B cell (primary cell): ENCODE measurements at regions not wholly inside any gene's neighbourhood (a gene's known extent, or its start where the extent isn't known, plus 50 kb on each side); places are given as distances from the start of the nearest gene placed in this dataset.

ENCODE experiments used
- ATAC-seq: fragments of 200-7000 bp; cut with Tn5 transposase; one replicate; pipeline ENCODE4 v1.10.0; 2021; ENCODE audit warnings: low read depth, mild to moderate bottlenecking, moderate number of reproducible peaks, moderate library complexity
- CTCF ChIA-PET: fragments of 350-600 bp; sonication (Branson Sonifier 250); formaldehyde crosslinking; loops from one replicate; lab custom pipeline; 2021; ENCODE audit warnings: antibody characterized with exemption, inconsistent platforms; lab: Charles Lee
- POLR2A ChIA-PET: fragments of 350-600 bp; sonication (Branson Sonifier 250); formaldehyde crosslinking; loops from one replicate; lab custom pipeline; 2021; ENCODE audit warnings: antibody characterized with exemption; lab: Charles Lee
- DNase-seq: peaks from one replicate; pipeline ENCODE4 v3.0.0; 2013
- H2AFZ ChIP-seq: 2 replicates; pipeline ENCODE4 v1.6.1; 2012; ENCODE audit warnings: mild to moderate bottlenecking, low read depth, low read length; ENCODE audit not compliant: insufficient read depth, poor library complexity, severe bottlenecking
- H3K27ac ChIP-seq, 2 donors: 1 replicate in 1 of 2; 2 replicates in 1 of 2; pipeline ENCODE4 v1.5.1; 2012 to 2013; ENCODE audit warnings: low read length in 2 of 2, mild to moderate bottlenecking in 2 of 2, moderate library complexity in 1 of 2
- H3K27me3 ChIP-seq, 4 experiments: fragments of 200-600 bp in 1 of 4; sonication (generic) in 1 of 4; replicated peaks in 1 of 4; 1 replicate in 2 of 4; 2 replicates in 2 of 4; pipeline versions ENCODE4 v1.6.1 to v1.7.0; 2013 to 2016; ENCODE audit warnings: low read length in 3 of 4, mild to moderate bottlenecking in 2 of 4, mixed read lengths in 1 of 4, moderate library complexity in 1 of 4; ENCODE audit not compliant: insufficient read depth in 4 of 4, control insufficient read depth in 3 of 4; ENCODE audit errors: control extremely low read depth in 1 of 4
- H3K36me3 ChIP-seq, 2 experiments: replicated peaks in 1 of 2; 1 replicate in 1 of 2; 2 replicates in 1 of 2; pipeline versions ENCODE4 v1.6.1 to v1.7.1; 2013; ENCODE audit warnings: low read length in 1 of 2; ENCODE audit not compliant: insufficient read depth in 2 of 2, control insufficient read depth in 1 of 2; ENCODE audit errors: control extremely low read depth in 1 of 2, extremely low read depth in 1 of 2
- H3K4me1 ChIP-seq, 2 donors: fragments of 200-600 bp in 1 of 2; sonication (generic) in 1 of 2; 1 replicate in 1 of 2; 2 replicates in 1 of 2; pipeline versions ENCODE4 v1.5.1 to v1.6.1; 2013 to 2017; ENCODE audit warnings: low read length in 2 of 2; ENCODE audit not compliant: control insufficient read depth in 2 of 2, insufficient read depth in 2 of 2
- H3K4me2 ChIP-seq: replicated peaks from 2 replicates; pipeline ENCODE3; 2012; ENCODE audit warnings: mild to moderate bottlenecking, low read depth, low read length; ENCODE audit not compliant: poor library complexity, severe bottlenecking
- H3K4me3 ChIP-seq, 5 experiments: fragments of 200-600 bp in 1 of 5; sonication (generic) in 1 of 5; 1 replicate in 3 of 5; 2 replicates in 2 of 5; pipeline versions ENCODE4 v1.5.1 to v1.7.0; 2011 to 2016; ENCODE audit warnings: low read length in 4 of 5, mild to moderate bottlenecking in 4 of 5, low read depth in 2 of 5, control low read depth in 1 of 5, moderate library complexity in 1 of 5; ENCODE audit not compliant: insufficient read depth in 1 of 5; ENCODE audit errors: control extremely low read depth in 1 of 5, extremely low read depth in 1 of 5
- H3K79me2 ChIP-seq: fragments of 200-600 bp; sonication (generic); one replicate; pipeline ENCODE4 v1.6.0; 2016; ENCODE audit warnings: low read length; ENCODE audit not compliant: control insufficient read depth, insufficient read depth
- H3K9ac ChIP-seq: fragments of 200-600 bp; sonication (generic); 2 replicates; pipeline ENCODE4 v1.6.1; 2017; ENCODE audit warnings: mild to moderate bottlenecking, low read length, moderate library complexity
- H3K9me3 ChIP-seq, 3 donors: one replicate each; pipeline versions ENCODE4 v1.6.1 to v1.7.1; 2013; ENCODE audit warnings: low read length in 2 of 3; ENCODE audit not compliant: control insufficient read depth in 2 of 3, insufficient read depth in 1 of 3; ENCODE audit errors: control extremely low read depth in 1 of 3
- H4K20me1 ChIP-seq: 2 replicates; pipeline ENCODE4 v1.6.0; 2012; ENCODE audit warnings: mild to moderate bottlenecking, low read length; ENCODE audit not compliant: insufficient read depth, control insufficient read depth, poor library complexity, severe bottlenecking
- H3K27ac Mint-ChIP-seq: one replicate; pipeline ENCODE4 v1.8.0; 2021; ENCODE audit warnings: mixed read lengths
- H3K27me3 Mint-ChIP-seq: one replicate; pipeline ENCODE4 v1.8.0; 2021; ENCODE audit warnings: mixed read lengths
- H3K4me1 Mint-ChIP-seq: one replicate; pipeline ENCODE4 v1.8.0; 2021; ENCODE audit warnings: mixed read lengths
- H3K4me3 Mint-ChIP-seq: one replicate; pipeline ENCODE4 v1.8.0; 2021; ENCODE audit warnings: mixed read lengths
- H3K9me3 Mint-ChIP-seq: one replicate; pipeline ENCODE4 v1.8.0; 2022; ENCODE audit warnings: mixed read lengths; ENCODE audit not compliant: insufficient read depth
- EZH2 ChIP-seq: IDR thresholded peaks from 2 replicates; pipeline ENCODE4 v1.6.1; 2012; ENCODE audit warnings: borderline replicate concordance, low read depth, mild to moderate bottlenecking, moderate library complexity, low read length; ENCODE audit not compliant: insufficient read depth, poor library complexity, severe bottlenecking
- WGBS: methylation state at CpG from one replicate; pipeline ENCODE4 v1.1.5; 2013; ENCODE audit warnings: missing lambda C conversion rate; ENCODE audit not compliant: insufficient coverage; 5-methylcytosine and 5-hydroxymethylcytosine counted together
- intact Hi-C: fragments of 100-400 bp; cut with micrococcal nuclease; formaldehyde crosslinking; loops from one replicate; pipeline ENCODE4 v1.10.0; 2022
- TF ChIP-seq, protein P1 (sequence below): fragments of 200-600 bp; IDR thresholded peaks from one replicate; pipeline ENCODE4 v1.8.0; 2022; ENCODE audit warnings: antibody characterized with exemption, mild to moderate bottlenecking

DNA sequence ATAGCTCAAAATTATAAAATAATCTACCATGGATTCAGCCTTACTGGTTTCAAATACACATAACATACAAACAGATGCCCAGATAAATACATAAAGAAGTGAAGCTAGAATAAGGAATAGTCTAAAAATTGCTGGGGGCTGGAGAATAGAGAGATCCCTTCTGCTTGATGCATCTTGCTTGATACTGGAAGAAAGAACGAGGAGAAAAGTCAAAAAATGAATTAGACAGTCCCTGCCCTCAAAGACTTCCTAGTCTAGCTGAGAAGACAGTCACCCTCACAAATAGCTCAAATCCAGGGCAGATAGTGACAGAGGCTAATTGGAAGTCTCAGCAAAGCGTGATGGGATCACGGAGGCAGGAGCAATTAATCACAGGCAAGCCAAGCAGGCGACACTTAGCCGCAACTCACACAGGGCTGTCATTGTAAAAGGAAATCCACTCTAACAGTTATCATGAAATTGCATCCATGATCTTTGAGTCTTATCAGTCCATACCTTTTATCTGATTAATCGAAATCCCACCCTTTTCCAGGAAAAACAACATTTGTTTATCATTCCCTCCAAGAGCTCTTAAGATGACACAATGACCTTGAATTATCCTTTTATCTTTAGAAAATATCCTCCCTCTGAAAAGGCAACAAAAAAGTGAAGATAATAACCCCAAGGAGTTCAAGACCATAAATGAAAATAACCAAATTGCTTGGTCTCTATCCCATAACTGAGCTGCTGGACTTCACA lies 59.7 kb upstream of the TIAM1 start:
- Mint-ChIP-seq H3K27ac (no peak overlapping the region), H3K4me3 (no peak overlapping the region), H3K9me3 (no peaks in the 10 kb centered on the region), H3K4me1 (no peaks in the 10 kb centered on the region), H3K27me3 (no peaks in the 10 kb centered on the region)
- no peaks in the 10 kb centered on the region for H4K20me1 ChIP-seq
- H3K9ac ChIP-seq, result no peak overlapping the region
- no peak overlapping the region for H3K27ac ChIP-seq
- no peaks in the 10 kb centered on the region for H3K27me3 ChIP-seq
- POLR2A ChIA-PET, result no interaction called here
- DNase-seq (no peak), ATAC-seq (no peak)
- no peaks in the 10 kb centered on the region for H3K36me3 ChIP-seq
- H2AFZ ChIP-seq, result no peak overlapping the region
- WGBS, result 89% methylated on average over 4 of the region's 6 CpGs
- no peaks in the 10 kb centered on the region for H3K4me1 ChIP-seq
- TF ChIP-seq, protein P1, sequence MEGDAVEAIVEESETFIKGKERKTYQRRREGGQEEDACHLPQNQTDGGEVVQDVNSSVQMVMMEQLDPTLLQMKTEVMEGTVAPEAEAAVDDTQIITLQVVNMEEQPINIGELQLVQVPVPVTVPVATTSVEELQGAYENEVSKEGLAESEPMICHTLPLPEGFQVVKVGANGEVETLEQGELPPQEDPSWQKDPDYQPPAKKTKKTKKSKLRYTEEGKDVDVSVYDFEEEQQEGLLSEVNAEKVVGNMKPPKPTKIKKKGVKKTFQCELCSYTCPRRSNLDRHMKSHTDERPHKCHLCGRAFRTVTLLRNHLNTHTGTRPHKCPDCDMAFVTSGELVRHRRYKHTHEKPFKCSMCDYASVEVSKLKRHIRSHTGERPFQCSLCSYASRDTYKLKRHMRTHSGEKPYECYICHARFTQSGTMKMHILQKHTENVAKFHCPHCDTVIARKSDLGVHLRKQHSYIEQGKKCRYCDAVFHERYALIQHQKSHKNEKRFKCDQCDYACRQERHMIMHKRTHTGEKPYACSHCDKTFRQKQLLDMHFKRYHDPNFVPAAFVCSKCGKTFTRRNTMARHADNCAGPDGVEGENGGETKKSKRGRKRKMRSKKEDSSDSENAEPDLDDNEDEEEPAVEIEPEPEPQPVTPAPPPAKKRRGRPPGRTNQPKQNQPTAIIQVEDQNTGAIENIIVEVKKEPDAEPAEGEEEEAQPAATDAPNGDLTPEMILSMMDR, result no peak
- no peak for TF ChIP-seq EZH2
- H3K9me3 ChIP-seq, result no peaks in the 10 kb centered on the region
- H3K4me2 ChIP-seq, result no peak overlapping the region
- no peak overlapping the region for H3K4me3 ChIP-seq
- intact Hi-C loops, result no loop called here
- no peaks in the 10 kb centered on the region for H3K79me2 ChIP-seq
- CTCF ChIA-PET, result no interaction called here

DNA sequence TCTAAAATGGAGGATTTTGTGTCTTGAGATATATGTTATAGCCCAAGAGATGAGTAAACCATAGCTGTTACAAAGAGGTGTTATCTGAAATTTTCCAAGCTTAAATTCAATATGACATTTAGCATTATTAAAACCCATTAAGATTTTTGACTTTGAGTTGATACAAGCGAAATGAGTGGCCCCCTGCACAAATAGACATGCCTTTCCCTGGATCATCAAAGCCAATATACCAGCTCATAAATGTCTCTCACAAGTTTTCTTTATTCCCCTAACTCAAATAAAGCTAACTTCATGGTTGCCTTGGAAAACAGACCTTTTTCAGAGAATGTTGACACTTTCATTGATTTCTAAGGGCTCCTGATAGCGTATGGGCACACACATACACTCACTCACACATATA lies 55.5 kb upstream of the TIAM1 start:
- TF ChIP-seq, protein P1, result no peak
- no peak for TF ChIP-seq EZH2
- Histone ChIP-seq H3K36me3 (no peaks in the 10 kb centered on the region), H3K79me2 (no peaks in the 10 kb centered on the region), H3K4me3 (no peak overlapping the region), H3K4me2 (no peak overlapping the region), H4K20me1 (no peaks in the 10 kb centered on the region), H2AFZ (no peak overlapping the region), H3K27ac (no peak overlapping the region), H3K27me3 (no peaks in the 10 kb centered on the region), H3K9me3 (no peaks in the 10 kb centered on the region), H3K4me1 (no peaks in the 10 kb centered on the region), H3K9ac (no peak overlapping the region)
- H3K4me3 Mint-ChIP-seq, result no peak overlapping the region
- intact Hi-C loops, result no loop called here
- H3K27ac Mint-ChIP-seq, result no peak overlapping the region
- no peak for DNase-seq
- no peaks in the 10 kb centered on the region for H3K4me1 Mint-ChIP-seq
- ChIA-PET CTCF (interaction anchor here (0.6 kb wide), 1 partner anchor 179 kb away, joined by 3 read pairs; no protein-coding TSS in a partner anchor), POLR2A (no interaction called here)
- no peak for ATAC-seq
- H3K9me3 Mint-ChIP-seq, result no peaks in the 10 kb centered on the region
- WGBS, result 100% methylated on average over 1 of the region's 2 CpGs
- H3K27me3 Mint-ChIP-seq, result no peaks in the 10 kb centered on the region
